C4-2B (cell line): ENCODE measurements at regions not wholly inside any gene's neighbourhood (a gene's known extent, or its start where the extent isn't known, plus 50 kb on each side); places are given as distances from the start of the nearest gene placed in this dataset.

Experiments used
- ZFX ChIP-seq: fragments of 450-650 bp; IDR thresholded peaks from 2 replicates; pipeline ENCODE4 v1.6.1; 2017
- TF ChIP-seq, protein P1 (sequence below): fragments of 450-650 bp; conservative IDR thresholded peaks from 2 replicates; pipeline ENCODE4 v1.5.1; 2017; ENCODE audit warnings: mild to moderate bottlenecking

DNA sequence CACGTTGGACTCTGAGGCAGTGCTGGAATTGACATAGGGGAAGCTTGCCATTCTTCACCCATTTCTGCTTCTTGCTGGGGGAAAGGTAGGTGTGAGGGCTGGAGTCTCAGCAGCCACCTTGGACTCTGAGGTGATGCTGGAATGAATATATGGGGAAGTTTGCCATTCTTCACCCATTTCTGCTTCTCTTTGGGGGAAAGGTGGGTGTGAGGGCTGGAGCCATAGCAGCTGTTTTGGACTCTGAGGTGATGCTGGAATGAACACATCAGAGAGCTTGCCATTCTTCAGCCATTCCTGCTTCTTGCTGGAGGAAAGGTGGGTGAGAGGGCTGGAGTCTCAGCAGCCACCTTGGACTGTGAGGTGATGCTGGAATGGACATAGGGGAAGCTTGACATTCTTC lies 115.1 kb downstream of the CRLF2 start:
- TF ChIP-seq, protein P1, sequence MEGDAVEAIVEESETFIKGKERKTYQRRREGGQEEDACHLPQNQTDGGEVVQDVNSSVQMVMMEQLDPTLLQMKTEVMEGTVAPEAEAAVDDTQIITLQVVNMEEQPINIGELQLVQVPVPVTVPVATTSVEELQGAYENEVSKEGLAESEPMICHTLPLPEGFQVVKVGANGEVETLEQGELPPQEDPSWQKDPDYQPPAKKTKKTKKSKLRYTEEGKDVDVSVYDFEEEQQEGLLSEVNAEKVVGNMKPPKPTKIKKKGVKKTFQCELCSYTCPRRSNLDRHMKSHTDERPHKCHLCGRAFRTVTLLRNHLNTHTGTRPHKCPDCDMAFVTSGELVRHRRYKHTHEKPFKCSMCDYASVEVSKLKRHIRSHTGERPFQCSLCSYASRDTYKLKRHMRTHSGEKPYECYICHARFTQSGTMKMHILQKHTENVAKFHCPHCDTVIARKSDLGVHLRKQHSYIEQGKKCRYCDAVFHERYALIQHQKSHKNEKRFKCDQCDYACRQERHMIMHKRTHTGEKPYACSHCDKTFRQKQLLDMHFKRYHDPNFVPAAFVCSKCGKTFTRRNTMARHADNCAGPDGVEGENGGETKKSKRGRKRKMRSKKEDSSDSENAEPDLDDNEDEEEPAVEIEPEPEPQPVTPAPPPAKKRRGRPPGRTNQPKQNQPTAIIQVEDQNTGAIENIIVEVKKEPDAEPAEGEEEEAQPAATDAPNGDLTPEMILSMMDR = no peak
- no peak for TF ChIP-seq ZFX
